ENCODE measurements at regions not wholly inside any gene's neighbourhood (a gene's known extent, or its start where the extent isn't known, plus 50 kb on each side); places are given as distances from the start of the nearest gene placed in this dataset.

DNA sequence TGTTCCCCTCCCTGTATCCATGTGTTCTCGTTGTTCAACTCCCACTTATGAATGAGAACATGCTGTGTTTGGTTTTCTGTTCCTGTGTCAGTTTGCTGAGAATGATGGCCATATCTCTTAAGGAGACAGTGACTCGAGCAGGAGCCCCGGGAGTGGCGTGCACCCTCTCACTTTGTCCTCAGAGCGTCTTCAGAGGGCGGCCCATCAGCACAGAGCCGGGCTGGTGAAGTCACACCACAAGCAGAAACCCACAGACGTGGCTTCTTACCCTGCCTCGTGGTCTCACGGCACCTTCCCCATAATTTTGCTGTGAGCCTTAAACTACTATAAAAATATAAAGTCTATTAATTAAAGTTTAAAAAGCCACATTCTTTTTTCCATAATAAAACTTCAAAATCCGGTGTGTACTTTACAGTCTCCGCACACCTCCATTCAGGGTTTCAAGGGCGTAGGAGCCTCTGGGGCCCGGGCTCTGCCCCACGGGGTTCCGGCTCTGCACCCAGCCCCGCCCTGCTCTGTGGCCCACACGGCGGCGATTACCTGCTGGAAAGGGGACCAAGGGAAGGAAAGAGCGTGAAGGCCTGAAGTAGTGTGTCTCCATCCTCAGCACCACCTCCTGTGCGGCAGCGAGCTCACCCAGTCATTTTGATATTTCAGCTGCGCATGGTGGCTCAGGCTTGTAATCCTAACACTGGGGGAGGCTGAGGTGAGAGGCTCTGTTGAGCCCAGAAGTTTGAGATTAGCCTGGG lies 101.3 kb upstream of the SOX1 start:
- Histone ChIP-seq H3K27ac (ENCODE audit: low read depth, low read length) (no peak overlapping the region), H3K4me1 (replicated peaks in 1 of 4; ENCODE audit: control insufficient read depth in 3 of 4, insufficient read depth in 4 of 4, low read length in 3 of 4) (no peaks in the 10 kb centered on the region), H3K23me2 (ENCODE audit: low read depth, low read length) (peaks cover under 1% of the 10 kb centered on the region; the same call in 1 of the 2 replicates), H3K18ac (ENCODE audit: extremely low read depth, low read length) (no peak overlapping the region), H3K14ac (ENCODE audit: insufficient read length) (no peak overlapping the region), H3K4me3 (ENCODE audit: extremely low read depth in 1 of 4, insufficient read depth in 2 of 4, low read depth in 3 of 4, low read length in 4 of 4) (no peak overlapping the region), H2BK5ac (ENCODE audit: low read depth, low read length) (no peak overlapping the region), H3K9ac (replicated peaks in 1 of 4; ENCODE audit: extremely low read depth in 1 of 4, low read depth in 3 of 4, low read length in 3 of 4) (no peak overlapping the region), H3K36me3 (ENCODE audit: control insufficient read depth in 2 of 4, insufficient read depth in 4 of 4, low read length in 3 of 4) (no peaks in the 10 kb centered on the region), H2BK12ac (ENCODE audit: low read depth, low read length) (no peak overlapping the region), H3K4ac (replicated peaks; ENCODE audit: insufficient read length, low read depth, low read length) (no peak overlapping the region), H4K91ac (replicated peaks; ENCODE audit: insufficient read length, low read length) (no peak overlapping the region), H3K23ac (ENCODE audit: insufficient read length) (no peak overlapping the region), H3K79me1 (ENCODE audit: low read depth, low read length) (peaks cover 2% of the 10 kb centered on the region; the same call in 1 of the 2 replicates), H4K8ac (ENCODE audit: extremely low read depth, insufficient read depth, low read length) (no peak overlapping the region), H2BK15ac (ENCODE audit: low read length) (no peak overlapping the region), H4K20me1 (replicated peaks in 1 of 2; ENCODE audit: control insufficient read depth in 1 of 2, insufficient read depth in 2 of 2, low read length in 2 of 2) (no peaks in the 10 kb centered on the region), H2BK120ac (replicated peaks; ENCODE audit: low read depth, low read length) (no peak overlapping the region), H4K5ac (ENCODE audit: insufficient read length, low read depth, low read length) (no peak overlapping the region), H3K4me2 (ENCODE audit: insufficient read depth in 1 of 2, low read depth in 2 of 2, low read length in 2 of 2) (no peak overlapping the region), H3K9me3 (ENCODE audit: insufficient read depth in 2 of 2, low read depth in 1 of 2, low read length in 1 of 2) (no peaks in the 10 kb centered on the region), H3K27me3 (replicated peaks in 1 of 4; ENCODE audit: control insufficient read depth in 3 of 4, extremely low read depth in 1 of 4, insufficient read depth in 3 of 4, low read length in 3 of 4) (no peaks in the 10 kb centered on the region), H2AFZ (ENCODE audit: low read length) (no peak overlapping the region), H3K79me2 (ENCODE audit: control insufficient read depth in 1 of 2, insufficient read depth in 2 of 2, low read length in 2 of 2) (no peaks in the 10 kb centered on the region), H2BK20ac (ENCODE audit: low read length) (no peak overlapping the region), H2AK5ac (ENCODE audit: low read depth, low read length) (no peak overlapping the region), H3K56ac (replicated peaks; ENCODE audit: insufficient read length, low read depth, low read length) (no peak overlapping the region)
- 91% methylated on average over 24 of the region's 24 CpGs; no CpG with 5 or more reads in 1 of the 2 experiments for WGBS, 2 experiments (ENCODE audit: extremely low coverage in 1 of 2, insufficient coverage in 1 of 2, insufficient read length in 1 of 2, insufficient replicate concordance in 2 of 2, low coverage in 1 of 2, low lambda C conversion rate in 2 of 2, missing lambda C conversion rate in 1 of 2)
- POLR2A ChIA-PET (ENCODE audit: partially characterized antibody) = no interaction called here
- CTCF ChIA-PET (ENCODE audit: partially characterized antibody) = no interaction called here
- no peak for DNase-seq (ENCODE audit: low read depth in 1 of 2, low spot score in 2 of 2)
- FAIRE-seq = no peak
- TF ChIP-seq SP1 (IDR thresholded peaks at IDR 0.05; ENCODE audit: low read depth, low read length) (no peak), RNF2 (IDR thresholded peaks at IDR 0.05; ENCODE audit: borderline replicate concordance, low read depth, low read length, missing control alignments, poor library complexity, severe bottlenecking) (no peak), RFX5 (IDR thresholded peaks at IDR 0.05; ENCODE audit: borderline replicate concordance, low read depth, low read length) (no peak), HDAC2 (IDR thresholded peaks at IDR 0.05; ENCODE audit: borderline replicate concordance in 1 of 2, low read depth in 2 of 2, low read length in 2 of 2) (no peak), CBX5 (IDR thresholded peaks at IDR 0.05; ENCODE audit: low read depth, low read length) (no peak), EP300 (IDR thresholded peaks at IDR 0.05; ENCODE audit: borderline replicate concordance in 1 of 2, low read depth in 2 of 2, low read length in 2 of 2) (no peak), ASH2L (IDR thresholded peaks at IDR 0.05; ENCODE audit: low read length) (no peak)
- TF ChIP-seq, protein P1, sequence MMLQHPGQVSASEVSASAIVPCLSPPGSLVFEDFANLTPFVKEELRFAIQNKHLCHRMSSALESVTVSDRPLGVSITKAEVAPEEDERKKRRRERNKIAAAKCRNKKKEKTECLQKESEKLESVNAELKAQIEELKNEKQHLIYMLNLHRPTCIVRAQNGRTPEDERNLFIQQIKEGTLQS (IDR thresholded peaks at IDR 0.05; ENCODE audit: insufficient read depth, low read depth, low read length) = no peak
- TF ChIP-seq, protein P2, sequence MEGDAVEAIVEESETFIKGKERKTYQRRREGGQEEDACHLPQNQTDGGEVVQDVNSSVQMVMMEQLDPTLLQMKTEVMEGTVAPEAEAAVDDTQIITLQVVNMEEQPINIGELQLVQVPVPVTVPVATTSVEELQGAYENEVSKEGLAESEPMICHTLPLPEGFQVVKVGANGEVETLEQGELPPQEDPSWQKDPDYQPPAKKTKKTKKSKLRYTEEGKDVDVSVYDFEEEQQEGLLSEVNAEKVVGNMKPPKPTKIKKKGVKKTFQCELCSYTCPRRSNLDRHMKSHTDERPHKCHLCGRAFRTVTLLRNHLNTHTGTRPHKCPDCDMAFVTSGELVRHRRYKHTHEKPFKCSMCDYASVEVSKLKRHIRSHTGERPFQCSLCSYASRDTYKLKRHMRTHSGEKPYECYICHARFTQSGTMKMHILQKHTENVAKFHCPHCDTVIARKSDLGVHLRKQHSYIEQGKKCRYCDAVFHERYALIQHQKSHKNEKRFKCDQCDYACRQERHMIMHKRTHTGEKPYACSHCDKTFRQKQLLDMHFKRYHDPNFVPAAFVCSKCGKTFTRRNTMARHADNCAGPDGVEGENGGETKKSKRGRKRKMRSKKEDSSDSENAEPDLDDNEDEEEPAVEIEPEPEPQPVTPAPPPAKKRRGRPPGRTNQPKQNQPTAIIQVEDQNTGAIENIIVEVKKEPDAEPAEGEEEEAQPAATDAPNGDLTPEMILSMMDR (IDR thresholded peaks at IDR 0.05; ENCODE audit: control extremely low read depth in 1 of 3, insufficient read depth in 1 of 3, low read depth in 1 of 3, low read length in 3 of 3) = no peak
